Suprapubic skin (tissue), 4 donors: ENCODE measurements at regions not wholly inside any gene's neighbourhood (a gene's known extent, or its start where the extent isn't known, plus 50 kb on each side); places are given as distances from the start of the nearest gene placed in this dataset.

ENCODE experiments used
- DNase-seq, 2 donors: peaks; one replicate each; pipeline ENCODE4 v3.0.0-alpha.2; 2019; ENCODE audit warnings: low spot score in 2 of 2
- H3K27ac ChIP-seq: fragments of 200-600 bp; sonication (generic); one replicate; pipeline ENCODE4 v1.5.1; 2019
- H3K27me3 ChIP-seq: fragments of 200-600 bp; sonication (generic); one replicate; pipeline ENCODE4 v1.5.1; 2019
- H3K36me3 ChIP-seq: fragments of 200-600 bp; sonication (generic); one replicate; pipeline ENCODE4 v1.5.1; 2019
- H3K4me1 ChIP-seq: fragments of 200-600 bp; sonication (generic); one replicate; pipeline ENCODE4 v1.5.1; 2019
- H3K4me3 ChIP-seq: fragments of 200-600 bp; sonication (generic); one replicate; pipeline ENCODE4 v1.5.1; 2019; ENCODE audit warnings: mild to moderate bottlenecking
- H3K9me3 ChIP-seq: fragments of 200-600 bp; sonication (generic); one replicate; pipeline ENCODE4 v1.5.1; 2019
- EP300 ChIP-seq: sonication (generic); formaldehyde crosslinking; IDR thresholded peaks from one replicate; pipeline ENCODE4 v1.6.1; 2017; ENCODE audit warnings: antibody characterized with exemption
- POLR2A ChIP-seq, 2 donors: fragments of 450-650 bp; IDR thresholded peaks; one replicate each; pipeline ENCODE4 v1.6.1; 2017; ENCODE audit warnings: antibody characterized with exemption in 2 of 2, mild to moderate bottlenecking in 2 of 2, moderate library complexity in 2 of 2
- POLR2AphosphoS5 ChIP-seq, 3 donors: sonication (generic); formaldehyde crosslinking; IDR thresholded peaks; one replicate each; pipeline ENCODE4 v1.6.1; 2017; ENCODE audit warnings: antibody characterized with exemption in 3 of 3
- WGBS: methylation state at CpG from one replicate; pipeline ENCODE4 v1.1.5; 2018; 5-methylcytosine and 5-hydroxymethylcytosine counted together
- TF ChIP-seq, protein P1 (sequence below), 2 donors: fragments of 200-600 bp in 1 of 2; fragments of 450-650 bp in 1 of 2; sonication (generic) in 1 of 2; IDR thresholded peaks; one replicate each; pipeline ENCODE4 v1.5.1; 2016 to 2019; ENCODE audit warnings: antibody characterized with exemption in 2 of 2, mild to moderate bottlenecking in 1 of 2, moderate library complexity in 1 of 2

DNA sequence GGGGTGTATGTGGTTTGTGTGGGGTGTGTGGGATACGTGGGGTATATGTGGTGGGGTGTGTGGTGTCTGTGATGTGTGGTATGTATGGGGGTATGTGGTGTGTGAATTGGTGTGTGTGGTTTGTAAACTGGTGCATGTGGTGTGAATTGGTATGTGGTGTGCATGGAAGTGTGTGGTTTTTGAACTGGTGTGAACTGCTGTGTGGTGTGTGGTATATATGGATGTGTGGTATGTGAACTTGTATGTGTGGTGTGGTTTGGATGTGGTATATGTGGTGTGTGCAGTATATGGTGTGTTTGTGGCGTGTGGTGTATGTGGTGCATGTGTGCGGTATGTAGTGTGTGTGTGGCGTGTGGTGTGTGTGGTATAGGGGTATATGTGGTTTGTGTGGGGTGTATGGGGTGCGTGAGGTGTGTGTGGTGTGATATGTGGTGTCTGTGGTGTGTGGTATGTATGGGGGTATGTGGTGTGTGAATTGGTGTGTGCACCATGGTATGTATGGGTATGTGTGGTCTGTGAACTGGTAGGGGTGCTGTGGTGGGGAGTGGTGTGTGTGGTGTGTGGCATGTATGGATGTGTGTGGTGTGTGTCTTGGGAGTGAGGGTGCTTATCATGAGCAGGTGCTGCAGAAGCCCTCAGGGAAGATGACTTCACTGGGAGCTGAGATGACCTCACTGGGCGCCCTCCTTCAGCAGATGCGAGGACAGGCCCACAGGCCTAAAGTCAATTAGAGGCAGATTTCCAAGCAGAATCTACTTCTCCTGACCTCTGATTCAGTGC lies 209.6 kb upstream of the TNP1 start:
- Histone ChIP-seq H3K27me3 (no peaks in the 10 kb centered on the region), H3K27ac (no peak overlapping the region), H3K9me3 (no peaks in the 10 kb centered on the region), H3K36me3 (no peaks in the 10 kb centered on the region), H3K4me3 (no peak overlapping the region), H3K4me1 (peaks cover 5% of the 10 kb centered on the region)
- WGBS = 87% methylated on average over 7 of the region's 7 CpGs
- TF ChIP-seq, protein P1, sequence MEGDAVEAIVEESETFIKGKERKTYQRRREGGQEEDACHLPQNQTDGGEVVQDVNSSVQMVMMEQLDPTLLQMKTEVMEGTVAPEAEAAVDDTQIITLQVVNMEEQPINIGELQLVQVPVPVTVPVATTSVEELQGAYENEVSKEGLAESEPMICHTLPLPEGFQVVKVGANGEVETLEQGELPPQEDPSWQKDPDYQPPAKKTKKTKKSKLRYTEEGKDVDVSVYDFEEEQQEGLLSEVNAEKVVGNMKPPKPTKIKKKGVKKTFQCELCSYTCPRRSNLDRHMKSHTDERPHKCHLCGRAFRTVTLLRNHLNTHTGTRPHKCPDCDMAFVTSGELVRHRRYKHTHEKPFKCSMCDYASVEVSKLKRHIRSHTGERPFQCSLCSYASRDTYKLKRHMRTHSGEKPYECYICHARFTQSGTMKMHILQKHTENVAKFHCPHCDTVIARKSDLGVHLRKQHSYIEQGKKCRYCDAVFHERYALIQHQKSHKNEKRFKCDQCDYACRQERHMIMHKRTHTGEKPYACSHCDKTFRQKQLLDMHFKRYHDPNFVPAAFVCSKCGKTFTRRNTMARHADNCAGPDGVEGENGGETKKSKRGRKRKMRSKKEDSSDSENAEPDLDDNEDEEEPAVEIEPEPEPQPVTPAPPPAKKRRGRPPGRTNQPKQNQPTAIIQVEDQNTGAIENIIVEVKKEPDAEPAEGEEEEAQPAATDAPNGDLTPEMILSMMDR (IDR thresholded peaks at IDR 0.05) = no peak
- no peak for TF ChIP-seq EP300
- TF ChIP-seq POLR2A (IDR thresholded peaks at IDR 0.05) = no peak
- TF ChIP-seq POLR2AphosphoS5 (IDR thresholded peaks at IDR 0.05) = no peak
- no peak for DNase-seq

DNA sequence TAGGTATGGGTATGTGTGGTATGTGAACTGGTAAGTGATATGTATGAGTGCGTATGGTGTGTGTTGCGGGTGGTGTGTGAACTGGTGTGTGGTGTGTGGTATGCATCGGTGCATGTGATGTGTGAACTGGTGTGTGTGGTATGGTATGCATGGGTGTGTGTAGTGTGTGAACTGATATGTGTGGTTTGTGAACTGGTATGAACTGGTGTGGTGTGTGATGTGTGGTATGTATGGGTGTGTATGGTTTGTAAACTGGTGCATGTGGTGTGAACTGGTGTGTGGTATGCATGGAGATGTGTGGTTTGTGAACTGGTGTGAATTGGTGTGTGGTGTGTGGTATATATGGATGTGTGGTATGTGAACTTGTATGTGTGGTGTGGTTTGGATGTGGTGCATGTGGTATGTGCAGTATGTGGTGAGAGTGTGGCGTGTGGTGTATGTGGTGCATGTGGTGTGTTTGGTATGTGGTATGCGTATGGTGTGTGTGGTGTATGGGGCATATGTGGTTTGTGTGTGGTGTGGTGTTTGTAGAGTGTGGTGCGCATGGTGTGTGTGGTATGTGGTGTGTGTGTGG lies 208.9 kb upstream of the TNP1 start:
- Histone ChIP-seq H3K27me3 (no peaks in the 10 kb centered on the region), H3K9me3 (no peaks in the 10 kb centered on the region), H3K4me3 (no peak overlapping the region), H3K27ac (no peak overlapping the region), H3K4me1 (peaks cover 7% of the 10 kb centered on the region), H3K36me3 (no peaks in the 10 kb centered on the region)
- no peak for DNase-seq
- WGBS = 93% methylated on average over 6 of the region's 6 CpGs
- TF ChIP-seq POLR2AphosphoS5 (IDR thresholded peaks at IDR 0.05) = no peak
- TF ChIP-seq EP300 = no peak
- no peak for TF ChIP-seq POLR2A (IDR thresholded peaks at IDR 0.05)
- TF ChIP-seq, protein P1 (IDR thresholded peaks at IDR 0.05) = no peak

- WGBS = 88% methylated on average over 6 of the region's 6 CpGs
- H3K9me3 ChIP-seq = no peaks in the 10 kb centered on the region
Measured at GRCh38 chr2:217067787-217068186, 207.9 kb upstream of the TNP1 start.

DNA sequence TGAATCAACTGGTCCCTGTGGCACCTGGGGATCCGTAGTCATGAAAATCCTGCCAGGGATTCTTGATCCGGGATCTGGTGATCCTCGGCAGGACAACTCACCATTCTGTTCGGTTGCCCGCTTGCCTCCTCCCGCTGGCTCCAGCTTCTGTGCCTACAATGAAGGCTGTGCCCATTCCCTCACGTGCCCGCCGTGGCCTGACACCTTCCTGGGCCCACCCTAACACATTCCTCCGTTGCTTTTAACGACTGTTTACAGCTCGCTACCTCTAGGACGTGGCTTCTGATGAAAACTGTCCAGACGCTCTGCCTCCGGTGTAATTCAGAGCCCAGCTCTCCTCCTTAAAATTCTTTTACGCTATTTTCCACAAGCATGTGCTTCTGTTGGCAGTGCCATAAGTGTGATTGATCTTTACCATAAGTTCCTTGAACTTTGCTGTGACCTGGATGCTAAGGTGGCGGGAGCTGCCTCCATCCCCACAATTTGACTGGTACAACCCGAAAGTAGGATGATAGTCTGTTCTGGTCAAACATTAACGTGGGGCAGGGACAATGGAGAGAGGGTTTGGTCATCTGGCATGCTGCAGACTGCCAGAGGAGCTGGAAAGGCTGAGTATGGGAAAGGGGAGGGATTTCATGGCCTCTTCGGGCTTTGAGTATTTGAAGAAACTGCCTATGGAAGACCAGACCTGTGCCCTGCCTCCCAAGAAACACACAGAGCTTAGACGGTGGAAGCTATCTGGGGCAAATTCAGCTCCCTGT lies 206.8 kb upstream of the TNP1 start:
- no peaks in the 10 kb centered on the region for H3K9me3 ChIP-seq
- 90% methylated on average over 21 of the region's 21 CpGs for WGBS
- TF ChIP-seq EP300 (no peak), POLR2AphosphoS5 (IDR thresholded peaks at IDR 0.05) (no peak)
- no peak overlapping the region for H3K4me3 ChIP-seq
- DNase-seq = no peak
- no peaks in the 10 kb centered on the region for H3K27me3 ChIP-seq
- no peak overlapping the region for H3K27ac ChIP-seq
- no peaks in the 10 kb centered on the region for H3K36me3 ChIP-seq
- H3K4me1 ChIP-seq = peaks cover 7% of the 10 kb centered on the region

More at GRCh38 chr2:217067787-217068186, 207.9 kb upstream of the TNP1 start:
- Histone ChIP-seq H3K4me3 (no peak overlapping the region), H3K36me3 (no peaks in the 10 kb centered on the region), H3K27me3 (no peaks in the 10 kb centered on the region), H3K4me1 (peaks cover 7% of the 10 kb centered on the region), H3K27ac (no peak overlapping the region)
- DNase-seq = no peak
- TF ChIP-seq POLR2A (IDR thresholded peaks at IDR 0.05) = no peak
- TF ChIP-seq, protein P1 (IDR thresholded peaks at IDR 0.05) = no peak
- no peak for TF ChIP-seq POLR2AphosphoS5 (IDR thresholded peaks at IDR 0.05)

GRCh38 chr2:217065695-217066405 lies 206.0 kb upstream of the TNP1 start:
- Histone ChIP-seq H3K4me1 (peaks cover 7% of the 10 kb centered on the region), H3K36me3 (no peaks in the 10 kb centered on the region), H3K4me3 (no peak overlapping the region), H3K27me3 (no peaks in the 10 kb centered on the region), H3K9me3 (no peaks in the 10 kb centered on the region), H3K27ac (no peak overlapping the region)
- TF ChIP-seq, protein P1 (IDR thresholded peaks at IDR 0.05) = no peak
- no peak for TF ChIP-seq POLR2A (IDR thresholded peaks at IDR 0.05)
- TF ChIP-seq POLR2AphosphoS5 (IDR thresholded peaks at IDR 0.05) = no peak
- no peak for TF ChIP-seq EP300
- WGBS = 75% methylated on average over 7 of the region's 7 CpGs
- DNase-seq = no peak
